HuH-7.5 (cell line): ENCODE measurements at regions not wholly inside any gene's neighbourhood (a gene's known extent, or its start where the extent isn't known, plus 50 kb on each side); places are given as distances from the start of the nearest gene placed in this dataset.

ENCODE experiments used
- DNase-seq: peaks from one replicate; pipeline ENCODE4 v3.0.0; 2011; ENCODE audit warnings: low spot score

DNA sequence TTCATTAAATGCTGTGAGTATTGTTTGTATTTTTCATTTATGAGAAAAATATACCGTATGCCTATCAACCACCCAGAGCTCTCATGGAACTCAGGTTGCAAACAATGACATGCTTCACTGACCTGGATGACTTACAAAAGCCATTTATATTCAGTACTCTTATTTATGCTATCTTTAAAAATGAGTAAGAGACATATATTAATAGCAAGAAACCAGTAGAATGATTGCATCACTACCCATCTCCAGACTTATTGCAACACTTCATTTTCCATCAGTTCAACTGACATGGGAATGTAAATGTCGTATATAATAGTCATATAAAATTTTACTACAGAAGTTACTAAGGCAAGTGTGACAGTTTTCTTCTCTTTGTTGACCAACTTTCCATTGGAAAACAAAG, 69.1 kb downstream of the OTP start:
- no peak for DNase-seq

DNA sequence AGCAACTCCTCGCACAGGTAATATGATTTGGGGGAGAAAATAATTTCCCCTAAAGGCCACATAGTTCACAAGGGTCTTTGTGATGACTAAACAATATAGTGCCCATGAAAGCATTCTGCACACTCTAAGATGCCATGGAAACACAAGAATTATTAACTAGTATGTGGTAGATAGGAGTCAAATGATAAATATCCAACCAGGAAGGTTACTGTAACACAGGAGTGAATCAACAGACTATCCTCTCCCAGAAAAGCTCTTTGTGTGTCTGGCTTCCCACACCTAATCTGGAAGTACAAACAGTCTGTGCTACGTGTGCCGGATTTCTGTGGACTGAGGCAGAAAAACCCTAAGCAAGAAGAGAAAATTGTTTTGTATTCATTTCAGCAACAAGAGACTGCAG, 70.0 kb downstream of the OTP start:
- DNase-seq: no peak

DNA sequence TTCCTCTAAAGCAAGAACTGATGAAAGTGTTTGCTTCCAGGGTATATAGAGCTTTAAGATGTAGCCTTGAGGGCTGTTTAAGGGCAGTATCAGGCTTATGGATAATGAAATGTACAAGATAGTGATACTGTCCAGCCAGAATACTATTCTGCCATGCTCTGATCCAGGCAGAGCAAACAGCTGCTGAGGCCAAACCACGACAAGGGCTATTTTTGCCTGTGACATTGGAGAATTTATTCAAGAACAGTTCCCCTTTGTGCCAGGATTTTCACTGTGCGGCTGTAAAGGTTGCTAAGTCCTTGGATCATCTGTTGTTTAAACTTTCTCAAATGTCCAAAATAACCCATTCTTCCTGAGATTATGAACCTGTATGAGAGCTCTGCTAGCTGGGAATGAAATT, 70.4 kb downstream of the OTP start:
- DNase-seq: no peak

DNA sequence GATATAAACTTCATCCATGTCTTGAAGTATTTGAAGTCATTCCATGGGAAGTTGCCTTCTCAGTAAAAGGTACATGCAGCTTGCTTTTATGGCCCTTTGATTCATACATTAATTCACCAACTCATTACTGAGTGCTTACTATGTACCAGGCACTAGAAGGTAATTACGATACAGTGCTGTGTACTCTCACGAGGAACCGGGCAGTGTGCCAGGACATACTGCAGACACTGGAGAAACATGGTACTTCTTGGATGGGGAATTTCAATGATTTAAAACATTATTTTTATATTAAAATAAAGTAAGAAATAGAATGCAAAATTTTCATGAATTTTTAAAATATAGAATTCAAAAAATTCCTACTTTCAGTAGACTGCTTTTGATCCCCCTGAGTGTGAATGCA, 71.4 kb upstream of the WDR41 start:
- DNase-seq: no peak

DNA sequence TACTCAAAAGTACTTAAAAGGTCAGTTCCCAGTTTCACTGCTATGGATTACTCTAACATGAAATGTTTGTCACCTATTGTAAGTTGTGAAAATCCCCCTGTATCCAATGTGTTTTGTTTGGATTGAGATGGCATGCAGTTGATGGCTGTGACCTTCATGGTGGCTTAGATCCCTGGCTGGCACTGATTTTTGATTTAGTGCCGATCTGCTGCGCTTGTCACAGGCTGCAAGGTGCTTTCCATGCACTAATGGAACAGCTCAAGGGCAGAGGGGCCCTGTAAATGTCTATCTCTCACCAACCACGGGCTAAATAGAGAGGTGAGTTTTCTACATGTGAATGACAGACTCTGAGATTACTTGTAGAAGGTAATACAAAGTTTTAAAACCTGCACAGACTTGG, 69.8 kb upstream of the WDR41 start:
- DNase-seq: no peak

DNA sequence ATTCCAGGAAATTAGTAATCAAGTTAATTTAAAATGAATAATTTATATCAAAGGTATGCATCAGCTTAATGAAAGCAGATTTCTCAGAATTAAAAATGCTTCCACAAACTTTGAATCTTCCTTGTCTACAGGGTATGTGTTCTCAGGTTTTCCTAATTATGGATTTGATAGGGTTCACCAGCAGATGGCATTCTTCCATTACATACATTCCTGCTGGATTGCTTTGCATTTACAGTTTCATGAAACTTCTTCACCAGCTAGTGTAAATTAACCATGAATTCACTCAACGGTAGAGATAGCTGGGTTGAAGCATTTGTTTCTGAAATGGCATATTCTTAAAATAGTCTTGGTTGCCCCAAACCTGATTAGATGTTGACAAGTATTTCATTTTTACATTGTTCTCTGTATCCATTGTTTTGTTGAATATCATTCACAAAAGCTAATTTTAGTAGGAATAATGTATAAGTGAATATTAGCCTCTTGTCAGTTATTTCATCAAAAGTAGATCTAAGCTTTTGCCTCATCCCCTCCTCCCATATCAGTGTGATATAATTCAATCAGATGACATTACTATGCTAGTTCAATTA, 68.7 kb upstream of the WDR41 start:
- peak; percentile 7 for DNase-seq

DNA sequence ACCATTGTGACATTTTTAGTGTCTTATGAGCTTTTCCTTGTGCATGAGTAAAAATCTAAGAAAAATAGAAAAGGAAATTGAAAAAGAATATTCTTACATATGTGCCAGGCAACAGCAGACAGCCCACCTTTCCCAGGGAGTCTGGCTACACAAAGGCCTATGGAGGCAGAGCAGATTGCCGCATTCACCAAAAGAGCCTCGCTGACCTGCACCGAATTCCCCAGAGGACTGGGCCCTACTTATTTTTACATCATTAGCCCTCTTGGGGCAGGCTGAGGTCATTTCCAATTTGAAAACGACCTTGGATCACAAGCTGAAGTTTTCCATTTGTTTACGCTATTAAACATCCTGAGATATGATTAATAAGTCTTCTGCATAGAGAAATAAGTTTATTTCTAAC, 66.2 kb upstream of the WDR41 start:
- DNase-seq: no peak

DNA sequence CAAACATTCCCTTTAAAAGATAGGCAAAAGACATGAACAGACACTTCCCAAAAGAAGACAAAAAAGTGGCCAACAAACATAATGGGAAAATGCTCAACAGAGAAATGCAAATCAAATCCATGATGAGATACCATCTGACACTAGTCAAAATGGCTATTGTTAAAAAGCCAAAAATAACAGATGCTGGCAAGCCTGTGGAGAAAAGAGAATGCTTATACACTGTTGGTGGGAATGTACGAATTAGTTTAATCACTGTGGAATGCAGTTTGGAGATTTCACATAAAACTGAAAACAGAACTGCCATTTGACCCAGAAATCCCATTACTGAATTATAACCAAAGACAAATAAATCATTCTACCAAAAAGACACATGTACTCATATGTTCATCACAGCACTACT, 58.3 kb upstream of the WDR41 start:
- DNase-seq: no peak

DNA sequence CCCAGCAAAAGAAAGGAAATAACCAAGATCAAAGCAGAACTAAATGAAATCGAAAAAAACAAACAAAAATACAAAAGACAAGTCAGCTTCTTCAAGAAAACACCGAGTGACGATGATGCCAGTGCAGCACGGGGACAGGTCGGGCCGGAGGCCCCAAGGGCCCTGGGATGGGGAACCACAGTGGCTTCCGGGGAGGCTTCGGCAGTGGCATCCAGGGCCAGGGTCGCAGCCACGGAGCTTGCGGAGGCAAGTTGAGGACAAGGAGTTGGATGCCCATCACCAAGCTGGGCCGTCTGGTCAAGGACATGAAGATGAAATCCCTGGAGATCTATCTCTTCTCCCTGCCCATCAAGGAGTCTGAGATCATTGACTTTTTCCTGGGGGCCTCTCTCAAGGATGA, 53.2 kb upstream of the WDR41 start:
- DNase-seq: no peak
